Loucy (cell line): ENCODE measurements at regions not wholly inside any gene's neighbourhood (a gene's known extent, or its start where the extent isn't known, plus 50 kb on each side); places are given as distances from the start of the nearest gene placed in this dataset.

Experiments used
- EZH2phosphoT487 ChIP-seq: fragments of 200-600 bp; IDR thresholded peaks from 2 replicates; pipeline ENCODE4 v1.6.1; 2018; ENCODE audit warnings: antibody characterized with exemption, mild to moderate bottlenecking, moderate library complexity, borderline replicate concordance
- TF ChIP-seq, protein P1 (sequence below): fragments of 200-600 bp; sonication (generic); conservative IDR thresholded peaks from 2 replicates; pipeline ENCODE4 v1.5.1; 2014; ENCODE audit warnings: mild to moderate bottlenecking, antibody characterized with exemption, low read length

- TF ChIP-seq, protein P1, sequence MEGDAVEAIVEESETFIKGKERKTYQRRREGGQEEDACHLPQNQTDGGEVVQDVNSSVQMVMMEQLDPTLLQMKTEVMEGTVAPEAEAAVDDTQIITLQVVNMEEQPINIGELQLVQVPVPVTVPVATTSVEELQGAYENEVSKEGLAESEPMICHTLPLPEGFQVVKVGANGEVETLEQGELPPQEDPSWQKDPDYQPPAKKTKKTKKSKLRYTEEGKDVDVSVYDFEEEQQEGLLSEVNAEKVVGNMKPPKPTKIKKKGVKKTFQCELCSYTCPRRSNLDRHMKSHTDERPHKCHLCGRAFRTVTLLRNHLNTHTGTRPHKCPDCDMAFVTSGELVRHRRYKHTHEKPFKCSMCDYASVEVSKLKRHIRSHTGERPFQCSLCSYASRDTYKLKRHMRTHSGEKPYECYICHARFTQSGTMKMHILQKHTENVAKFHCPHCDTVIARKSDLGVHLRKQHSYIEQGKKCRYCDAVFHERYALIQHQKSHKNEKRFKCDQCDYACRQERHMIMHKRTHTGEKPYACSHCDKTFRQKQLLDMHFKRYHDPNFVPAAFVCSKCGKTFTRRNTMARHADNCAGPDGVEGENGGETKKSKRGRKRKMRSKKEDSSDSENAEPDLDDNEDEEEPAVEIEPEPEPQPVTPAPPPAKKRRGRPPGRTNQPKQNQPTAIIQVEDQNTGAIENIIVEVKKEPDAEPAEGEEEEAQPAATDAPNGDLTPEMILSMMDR, result no peak
- TF ChIP-seq EZH2phosphoT487, result no peak
Observed at GRCh38 chr12:90067791-90068190, 359.2 kb upstream of the ATP2B1 start.
